ENCODE measurements at regions not wholly inside any gene's neighbourhood (a gene's known extent, or its start where the extent isn't known, plus 50 kb on each side); places are given as distances from the start of the nearest gene placed in this dataset.

DNA sequence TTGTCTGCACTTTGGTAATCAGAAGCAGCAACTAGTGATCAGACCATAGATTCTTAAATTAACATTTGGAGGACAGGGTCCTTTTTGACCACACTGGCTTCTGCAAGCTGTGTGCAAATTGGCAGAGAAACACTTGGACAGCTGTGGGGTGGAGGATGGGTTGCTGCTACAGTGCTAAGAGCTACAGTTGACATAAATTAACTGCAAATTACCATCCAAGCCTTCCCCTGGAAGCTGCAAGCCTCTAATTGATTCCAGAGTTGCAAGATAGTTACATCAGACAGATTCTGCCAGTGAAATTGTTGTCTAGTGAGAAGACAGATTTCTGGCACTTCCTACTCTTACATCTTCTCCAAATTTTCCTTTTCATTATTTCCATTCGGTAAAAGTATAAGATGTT, 517.7 kb downstream of the DIRAS2 start:
- Histone ChIP-seq H3K27me3 (replicated peaks in 1 of 4; ENCODE audit: control insufficient read depth in 3 of 4, extremely low read depth in 1 of 4, insufficient read depth in 3 of 4, low read length in 3 of 4) (no peaks in the 10 kb centered on the region), H3K9ac (replicated peaks in 1 of 4; ENCODE audit: extremely low read depth in 1 of 4, low read depth in 3 of 4, low read length in 3 of 4) (no peak overlapping the region), H4K20me1 (replicated peaks in 1 of 2; ENCODE audit: control insufficient read depth in 1 of 2, insufficient read depth in 2 of 2, low read length in 2 of 2) (no peaks in the 10 kb centered on the region), H2AFZ (ENCODE audit: low read length) (no peak overlapping the region; the same call in 1 of the 2 replicates), H3K9me3 (ENCODE audit: insufficient read depth in 2 of 2, low read depth in 1 of 2, low read length in 1 of 2) (no peaks in the 10 kb centered on the region), H3K4ac (replicated peaks; ENCODE audit: insufficient read length, low read depth, low read length) (no peak overlapping the region), H3K23ac (ENCODE audit: insufficient read length) (no peak overlapping the region), H4K91ac (replicated peaks; ENCODE audit: insufficient read length, low read length) (no peak overlapping the region), H2BK5ac (ENCODE audit: low read depth, low read length) (no peak overlapping the region), H3K4me3 (ENCODE audit: extremely low read depth in 1 of 4, insufficient read depth in 2 of 4, low read depth in 3 of 4, low read length in 4 of 4) (no peak overlapping the region), H3K18ac (ENCODE audit: extremely low read depth, low read length) (no peak overlapping the region), H3K27ac (ENCODE audit: low read depth, low read length) (no peak overlapping the region), H3K4me1 (replicated peaks in 1 of 4; ENCODE audit: control insufficient read depth in 3 of 4, insufficient read depth in 4 of 4, low read length in 3 of 4) (no peaks in the 10 kb centered on the region), H3K79me2 (ENCODE audit: control insufficient read depth in 1 of 2, insufficient read depth in 2 of 2, low read length in 2 of 2) (no peaks in the 10 kb centered on the region), H2BK15ac (ENCODE audit: low read length) (no peak overlapping the region), H3K4me2 (ENCODE audit: insufficient read depth in 1 of 2, low read depth in 2 of 2, low read length in 2 of 2) (no peak overlapping the region), H3K36me3 (ENCODE audit: control insufficient read depth in 2 of 4, insufficient read depth in 4 of 4, low read length in 3 of 4) (no peaks in the 10 kb centered on the region), H3K23me2 (ENCODE audit: low read depth, low read length) (no peaks in the 10 kb centered on the region), H4K5ac (ENCODE audit: insufficient read length, low read depth, low read length) (no peak overlapping the region), H2BK12ac (ENCODE audit: low read depth, low read length) (0 out of 2 replicates have a peak overlapping the region, but pooled peaks have one; percentile 27), H4K8ac (ENCODE audit: extremely low read depth, insufficient read depth, low read length) (no peak overlapping the region), H3K14ac (ENCODE audit: insufficient read length) (no peak overlapping the region), H2AK5ac (ENCODE audit: low read depth, low read length) (no peak overlapping the region), H3K56ac (replicated peaks; ENCODE audit: insufficient read length, low read depth, low read length) (no peak overlapping the region), H3K79me1 (ENCODE audit: low read depth, low read length) (no peaks in the 10 kb centered on the region), H2BK120ac (replicated peaks; ENCODE audit: low read depth, low read length) (no peak overlapping the region), H2BK20ac (ENCODE audit: low read length) (no peak overlapping the region)
- FAIRE-seq (no peak), DNase-seq (ENCODE audit: low read depth in 1 of 2, low spot score in 2 of 2) (no peak)
- TF ChIP-seq CREB1 (IDR thresholded peaks at IDR 0.05): no peak
- no peak for TF ChIP-seq JUN (IDR thresholded peaks at IDR 0.05; ENCODE audit: low read depth, low read length)
- no peak for TF ChIP-seq POLR2A (IDR thresholded peaks at IDR 0.05; ENCODE audit: control extremely low read depth in 1 of 2, low read depth in 2 of 2, low read length in 2 of 2)
- TF ChIP-seq KDM5A (IDR thresholded peaks at IDR 0.05; ENCODE audit: low read length): no peak
- no peak for TF ChIP-seq KDM4A (IDR thresholded peaks at IDR 0.05; ENCODE audit: low read depth, low read length, severe bottlenecking)
- TF ChIP-seq BRCA1 (IDR thresholded peaks at IDR 0.05; ENCODE audit: low read depth, low read length): no peak
- TF ChIP-seq POU5F1 (IDR thresholded peaks at IDR 0.05; ENCODE audit: low read depth, low read length): no peak
- TF ChIP-seq KDM1A (IDR thresholded peaks at IDR 0.05; ENCODE audit: borderline replicate concordance, low read length): no peak
- TF ChIP-seq SIRT6 (IDR thresholded peaks at IDR 0.05; ENCODE audit: low read length): no peak
- TF ChIP-seq ZNF274 (IDR thresholded peaks at IDR 0.05; ENCODE audit: borderline replicate concordance, extremely low read depth, low read length): no peak
- TF ChIP-seq RBBP5 (IDR thresholded peaks at IDR 0.05; ENCODE audit: borderline replicate concordance, low read depth, low read length): no peak
- no peak for TF ChIP-seq CBX8 (IDR thresholded peaks at IDR 0.05; ENCODE audit: borderline replicate concordance, low read depth, low read length)
- TF ChIP-seq JUND (IDR thresholded peaks at IDR 0.05; ENCODE audit: low read length): no peak
- TF ChIP-seq CHD1 (IDR thresholded peaks at IDR 0.05; ENCODE audit: low read depth, low read length): no peak
- TF ChIP-seq PHF8 (conservative IDR thresholded peaks at IDR 0.05; ENCODE audit: low read depth, low read length): no peak
- ChIA-PET CTCF (ENCODE audit: partially characterized antibody) (interaction anchor here (1.0 to 1.1 kb wide), 2 partner anchors 15 to 22 kb away, joined by 3 read pairs; no protein-coding TSS in a partner anchor), POLR2A (ENCODE audit: partially characterized antibody) (no interaction called here)
- WGBS, 2 experiments (ENCODE audit: extremely low coverage in 1 of 2, insufficient coverage in 1 of 2, insufficient read length in 1 of 2, insufficient replicate concordance in 2 of 2, low coverage in 1 of 2, low lambda C conversion rate in 2 of 2, missing lambda C conversion rate in 1 of 2): 95% methylated on average over 1 of the region's 1 CpG; no CpG with 5 or more reads in 1 of the 2 experiments

All from H1 (cell line).